Neural progenitor cell (in vitro differentiated cells): ENCODE measurements at regions not wholly inside any gene's neighbourhood (a gene's known extent, or its start where the extent isn't known, plus 50 kb on each side); places are given as distances from the start of the nearest gene placed in this dataset.

Experiments used
- DNase-seq: peaks from one replicate; pipeline ENCODE4 v3.0.0-alpha.2; 2016; ENCODE audit warnings: low spot score
- H2AFZ ChIP-seq: fragments of 200-600 bp; sonication (generic); replicated peaks from 2 replicates; pipeline ENCODE4 v1.6.1; 2016; ENCODE audit warnings: antibody characterized with exemption
- H3F3A ChIP-seq: fragments of 200-600 bp; sonication (generic); 2 replicates; pipeline ENCODE4 v1.6.1; 2016; ENCODE audit warnings: antibody characterized with exemption, low read depth
- H3K27ac ChIP-seq: fragments of 200-600 bp; sonication (generic); 2 replicates; pipeline ENCODE4 v1.5.1; 2016; ENCODE audit warnings: mild to moderate bottlenecking
- H3K27me3 ChIP-seq: fragments of 200-600 bp; sonication (generic); 2 replicates; pipeline ENCODE4 v1.6.1; 2016; ENCODE audit warnings: mild to moderate bottlenecking, moderate library complexity
- H3K36me3 ChIP-seq: fragments of 200-600 bp; sonication (generic); 2 replicates; pipeline ENCODE4 v1.5.1; 2016
- H3K4me1 ChIP-seq: fragments of 200-600 bp; sonication (generic); 2 replicates; pipeline ENCODE4 v1.6.1; 2016; ENCODE audit warnings: mixed run types
- H3K4me2 ChIP-seq: fragments of 200-600 bp; sonication (generic); 2 replicates; pipeline ENCODE4 v1.6.1; 2016
- H3K4me3 ChIP-seq: fragments of 200-600 bp; sonication (generic); 2 replicates; pipeline ENCODE4 v1.5.1; 2016
- H3K79me2 ChIP-seq: fragments of 200-600 bp; sonication (generic); 2 replicates; pipeline ENCODE4 v1.6.1; 2016; ENCODE audit warnings: low read depth
- H3K9ac ChIP-seq: fragments of 200-600 bp; sonication (generic); 2 replicates; pipeline ENCODE4 v1.6.1; 2016
- H3K9me3 ChIP-seq: fragments of 200-600 bp; sonication (generic); 2 replicates; pipeline ENCODE4 v1.5.1; 2016; ENCODE audit warnings: low read depth
- H4K20me1 ChIP-seq: fragments of 200-600 bp; sonication (generic); 2 replicates; pipeline ENCODE4 v1.6.1; 2016; ENCODE audit warnings: low read depth
- H3K27ac Mint-ChIP-seq: 3 replicates; pipeline ENCODE4 v1.8.0; 2021; ENCODE audit warnings: mixed read lengths
- H3K27me3 Mint-ChIP-seq: 2 replicates; pipeline ENCODE4 v1.8.0; 2022; ENCODE audit warnings: low read depth, mild to moderate bottlenecking, inconsistent platforms, moderate library complexity, mixed read lengths; ENCODE audit not compliant: insufficient read depth
- H3K36me3 Mint-ChIP-seq: 3 replicates; pipeline ENCODE4 v1.8.0; 2021; ENCODE audit warnings: mixed read lengths
- H3K4me1 Mint-ChIP-seq: 3 replicates; pipeline ENCODE4 v1.8.0; 2021; ENCODE audit warnings: mixed read lengths
- H3K4me3 Mint-ChIP-seq: 3 replicates; pipeline ENCODE4 v1.8.0; 2021; ENCODE audit warnings: mild to moderate bottlenecking, moderate library complexity, mixed read lengths
- H3K9me3 Mint-ChIP-seq: 3 replicates; pipeline ENCODE4 v1.8.0; 2020; ENCODE audit warnings: mixed read lengths
- CTCF ChIP-seq: fragments of 200-600 bp; sonication (generic); IDR thresholded peaks from 2 replicates; pipeline ENCODE4 v1.5.1; 2017; ENCODE audit warnings: antibody characterized with exemption, mild to moderate bottlenecking
- EZH2 ChIP-seq: fragments of 200-600 bp; sonication (generic); IDR thresholded peaks from 2 replicates; pipeline ENCODE4 v1.6.1; 2017; ENCODE audit warnings: antibody characterized with exemption, mild to moderate bottlenecking, moderate library complexity
- EZH2phosphoT487 ChIP-seq: fragments of 200-600 bp; sonication (generic); IDR thresholded peaks from 2 replicates; pipeline ENCODE4 v1.6.1; 2017; ENCODE audit warnings: antibody characterized with exemption

- DNase-seq: no peak
- Histone ChIP-seq H3K27ac (no peak overlapping the region), H2AFZ (no peak overlapping the region), H3K4me1 (no peaks in the 10 kb centered on the region), H3F3A (no peaks in the 10 kb centered on the region), H3K27me3 (no peaks in the 10 kb centered on the region), H3K4me2 (no peak overlapping the region), H3K9ac (no peak overlapping the region), H3K36me3 (no peaks in the 10 kb centered on the region), H3K79me2 (no peaks in the 10 kb centered on the region), H3K9me3 (no peaks in the 10 kb centered on the region), H4K20me1 (no peaks in the 10 kb centered on the region), H3K4me3 (no peak overlapping the region)
- Mint-ChIP-seq H3K4me1 (peaks cover 9% of the 10 kb centered on the region), H3K27me3 (peaks cover 2% of the 10 kb centered on the region), H3K4me3 (no peak overlapping the region), H3K36me3 (no peaks in the 10 kb centered on the region), H3K9me3 (peaks cover 9% of the 10 kb centered on the region), H3K27ac (no peak overlapping the region)
- TF ChIP-seq CTCF: no peak
- no peak for TF ChIP-seq EZH2
- no peak for TF ChIP-seq EZH2phosphoT487
Observed at GRCh38 chr10:131702531-131703356, 198.1 kb upstream of the PPP2R2D start.

GRCh38 chr10:131703541-131703940, 197.3 kb upstream of the PPP2R2D start:
- Histone ChIP-seq H3K4me3 (no peak overlapping the region), H4K20me1 (no peaks in the 10 kb centered on the region), H3K27ac (no peak overlapping the region), H3K4me1 (no peaks in the 10 kb centered on the region), H3K27me3 (no peaks in the 10 kb centered on the region), H3K9me3 (no peaks in the 10 kb centered on the region), H2AFZ (no peak overlapping the region), H3K36me3 (no peaks in the 10 kb centered on the region), H3K79me2 (no peaks in the 10 kb centered on the region), H3K4me2 (no peak overlapping the region), H3K9ac (no peak overlapping the region), H3F3A (no peaks in the 10 kb centered on the region)
- Mint-ChIP-seq H3K27ac (no peak overlapping the region), H3K36me3 (no peaks in the 10 kb centered on the region), H3K4me3 (no peak overlapping the region), H3K4me1 (peaks cover 9% of the 10 kb centered on the region), H3K9me3 (peaks cover 9% of the 10 kb centered on the region), H3K27me3 (peaks cover 2% of the 10 kb centered on the region)
- TF ChIP-seq CTCF: no peak
- no peak for DNase-seq

GRCh38 chr10:131703941-131704340, 196.9 kb upstream of the PPP2R2D start:
- no peaks in the 10 kb centered on the region for H3F3A ChIP-seq
- no peak overlapping the region for H3K4me3 ChIP-seq
- H3K9me3 ChIP-seq: no peaks in the 10 kb centered on the region
- no peaks in the 10 kb centered on the region for H3K4me1 ChIP-seq
- peaks cover 2% of the 10 kb centered on the region for H3K27me3 Mint-ChIP-seq
- no peak overlapping the region for H3K27ac ChIP-seq
- no peaks in the 10 kb centered on the region for H3K79me2 ChIP-seq
- no peak overlapping the region for H3K27ac Mint-ChIP-seq
- peaks cover 9% of the 10 kb centered on the region for H3K4me1 Mint-ChIP-seq
- TF ChIP-seq EZH2 (no peak), CTCF (no peak), EZH2phosphoT487 (no peak)
- no peak overlapping the region for H3K4me2 ChIP-seq
- H3K4me3 Mint-ChIP-seq: no peak overlapping the region
- H3K9ac ChIP-seq: no peak overlapping the region
- no peaks in the 10 kb centered on the region for H3K36me3 ChIP-seq
- no peaks in the 10 kb centered on the region for H3K36me3 Mint-ChIP-seq
- peaks cover 9% of the 10 kb centered on the region for H3K9me3 Mint-ChIP-seq
- DNase-seq: no peak
- no peak overlapping the region for H2AFZ ChIP-seq
- H4K20me1 ChIP-seq: no peaks in the 10 kb centered on the region
- no peaks in the 10 kb centered on the region for H3K27me3 ChIP-seq
